ENCODE measurements at regions not wholly inside any gene's neighbourhood (a gene's known extent, or its start where the extent isn't known, plus 50 kb on each side); places are given as distances from the start of the nearest gene placed in this dataset.

GRCh38 chr11:127632546-127632945, 632.0 kb upstream of the KIRREL3 start:
- FAIRE-seq: no peak
- DNase-seq (ENCODE audit: low spot score in 2 of 2): no peak

- FAIRE-seq: no peak
- DNase-seq (ENCODE audit: low spot score in 2 of 2): no peak
Observed at GRCh38 chr11:127631974-127632373, 631.4 kb upstream of the KIRREL3 start.

GRCh38 chr11:127629200-127629599, 628.6 kb upstream of the KIRREL3 start:
- no peak for DNase-seq (ENCODE audit: low spot score in 2 of 2)

GRCh38 chr11:127628458-127628785, 627.9 kb upstream of the KIRREL3 start:
- no peak for DNase-seq (ENCODE audit: low spot score in 2 of 2)
- FAIRE-seq: no peak

More at GRCh38 chr11:127629200-127629599, 628.6 kb upstream of the KIRREL3 start:
- no peak for FAIRE-seq

GRCh38 chr11:127627629-127628457, 627.3 kb upstream of the KIRREL3 start:
- no peak for DNase-seq (ENCODE audit: low spot score in 2 of 2)
- FAIRE-seq: no peak

GRCh38 chr11:127627204-127627603, 626.6 kb upstream of the KIRREL3 start:
- DNase-seq (ENCODE audit: low spot score in 2 of 2): no peak
- FAIRE-seq: no peak

- FAIRE-seq (no peak), DNase-seq (ENCODE audit: low spot score in 2 of 2) (no peak)
Observed at GRCh38 chr11:127625402-127625801, 624.8 kb upstream of the KIRREL3 start.

- no peak for DNase-seq (ENCODE audit: low spot score in 2 of 2)
- FAIRE-seq: no peak
Observed at GRCh38 chr11:127624306-127624856, 623.8 kb upstream of the KIRREL3 start.

GRCh38 chr11:127622686-127623085, 622.1 kb upstream of the KIRREL3 start:
- no peak for FAIRE-seq
- DNase-seq (ENCODE audit: low spot score in 2 of 2): no peak

- DNase-seq (ENCODE audit: low spot score in 2 of 2): no peak
- FAIRE-seq: no peak
Observed at GRCh38 chr11:127620671-127621070, 620.1 kb upstream of the KIRREL3 start.

GRCh38 chr11:127619946-127620345, 619.4 kb upstream of the KIRREL3 start:
- FAIRE-seq (no peak), DNase-seq (ENCODE audit: low spot score in 2 of 2) (no peak)

- no peak for FAIRE-seq
Observed at GRCh38 chr11:127618721-127619120, 618.2 kb upstream of the KIRREL3 start.

GRCh38 chr11:127616158-127616557, 615.6 kb upstream of the KIRREL3 start:
- no peak for DNase-seq (ENCODE audit: low spot score in 2 of 2)
- no peak for FAIRE-seq

More at GRCh38 chr11:127618721-127619120, 618.2 kb upstream of the KIRREL3 start:
- no peak for DNase-seq (ENCODE audit: low spot score in 2 of 2)

GRCh38 chr11:127612607-127613006, 612.0 kb upstream of the KIRREL3 start:
- FAIRE-seq: no peak
- no peak for DNase-seq (ENCODE audit: low spot score in 2 of 2)

- no peak for DNase-seq (ENCODE audit: low spot score in 2 of 2)
- FAIRE-seq: no peak
Observed at GRCh38 chr11:127609025-127609773, 608.6 kb upstream of the KIRREL3 start.

GRCh38 chr11:127607487-127608085, 607.0 kb upstream of the KIRREL3 start:
- DNase-seq (ENCODE audit: low spot score in 2 of 2) (no peak), FAIRE-seq (no peak)

GRCh38 chr11:127601578-127601977, 601.0 kb upstream of the KIRREL3 start:
- DNase-seq (ENCODE audit: low spot score in 2 of 2) (no peak), FAIRE-seq (no peak)

- DNase-seq (ENCODE audit: low spot score in 2 of 2) (no peak), FAIRE-seq (no peak)
Observed at GRCh38 chr11:127600674-127601073, 600.1 kb upstream of the KIRREL3 start.

GRCh38 chr11:127598476-127598875, 597.9 kb upstream of the KIRREL3 start:
- DNase-seq (ENCODE audit: low spot score in 2 of 2): no peak
- FAIRE-seq: no peak

- DNase-seq (ENCODE audit: low spot score in 2 of 2): no peak
- FAIRE-seq: no peak
Observed at GRCh38 chr11:127596433-127596832, 595.9 kb upstream of the KIRREL3 start.

- DNase-seq (ENCODE audit: low spot score in 2 of 2) (no peak), FAIRE-seq (no peak)
Observed at GRCh38 chr11:127592371-127592770, 591.8 kb upstream of the KIRREL3 start.
